SK-N-SH treated with all-trans-retinoic acid at 6 μM for 48 hours (cell line): ENCODE measurements at regions not wholly inside any gene's neighbourhood (a gene's known extent, or its start where the extent isn't known, plus 50 kb on each side); places are given as distances from the start of the nearest gene placed in this dataset.

Source experiments
- ATAC-seq: fragments of 200-7000 bp; cut with Tn5 transposase; 3 replicates; pipeline ENCODE4 v1.9.1; 2020; ENCODE audit warnings: mild to moderate bottlenecking, moderate library complexity
- BACH2 ChIP-seq: fragments of 250-450 bp; sonication (Bioruptor Pico); IDR thresholded peaks from 2 replicates; pipeline ENCODE4 v1.9.0; 2021; ENCODE audit warnings: mild to moderate bottlenecking, borderline replicate concordance
- CSDC2 ChIP-seq: fragments of 250-450 bp; sonication (Bioruptor Pico); IDR thresholded peaks from 2 replicates; pipeline ENCODE4 v1.5.0; 2020; ENCODE audit warnings: mild to moderate bottlenecking, moderate library complexity
- ESRRG ChIP-seq: fragments of 250-450 bp; sonication (Bioruptor Pico); IDR thresholded peaks from 2 replicates; pipeline ENCODE4 v1.6.1; 2021; ENCODE audit warnings: mild to moderate bottlenecking
- GLIS3 ChIP-seq: fragments of 250-450 bp; sonication (Bioruptor Pico); IDR thresholded peaks from 2 replicates; pipeline ENCODE4 v1.5.0; 2020; ENCODE audit warnings: mild to moderate bottlenecking, moderate library complexity
- ISL1 ChIP-seq: fragments of 250-450 bp; sonication (Bioruptor Pico); IDR thresholded peaks from 2 replicates; pipeline ENCODE4 v2.1.2; 2022; ENCODE audit warnings: mild to moderate bottlenecking, moderate library complexity
- PPARA ChIP-seq: fragments of 250-450 bp; sonication (Bioruptor Pico); IDR thresholded peaks from 2 replicates; pipeline ENCODE4 v1.5.0; 2020; ENCODE audit warnings: mild to moderate bottlenecking, borderline replicate concordance
- RARB ChIP-seq: fragments of 250-450 bp; sonication (Bioruptor Pico); IDR thresholded peaks from 2 replicates; pipeline ENCODE4 v1.8.0; 2021; ENCODE audit warnings: mild to moderate bottlenecking, moderate library complexity
- SNAI2 ChIP-seq: fragments of 250-450 bp; sonication (Bioruptor Pico); IDR thresholded peaks from 2 replicates; pipeline ENCODE4 v1.5.0; 2020; ENCODE audit warnings: mild to moderate bottlenecking, moderate library complexity
- TCF4 ChIP-seq: fragments of 250-450 bp; sonication (Bioruptor Pico); IDR thresholded peaks from 2 replicates; pipeline ENCODE4 v1.8.0; 2021; ENCODE audit warnings: mild to moderate bottlenecking, moderate library complexity, borderline replicate concordance
- TOX ChIP-seq: fragments of 250-450 bp; sonication (Bioruptor Pico); IDR thresholded peaks from 2 replicates; pipeline ENCODE4 v1.8.0; 2021; ENCODE audit warnings: mild to moderate bottlenecking, moderate library complexity, borderline replicate concordance
- ZC3H10 ChIP-seq: fragments of 250-450 bp; sonication (Bioruptor Pico); IDR thresholded peaks from 2 replicates; pipeline ENCODE4 v1.5.1; 2021; ENCODE audit warnings: mild to moderate bottlenecking, moderate library complexity
- ZFP3 ChIP-seq: fragments of 250-450 bp; sonication (Bioruptor Pico); IDR thresholded peaks from 2 replicates; pipeline ENCODE4 v1.5.0; 2020; ENCODE audit warnings: mild to moderate bottlenecking, moderate library complexity
- ZFP30 ChIP-seq: fragments of 450-650 bp; formaldehyde crosslinking; IDR thresholded peaks from 2 replicates; pipeline ENCODE4 v1.5.0; 2022; ENCODE audit warnings: mild to moderate bottlenecking, moderate library complexity
- ZNF565 ChIP-seq: fragments of 450-650 bp; formaldehyde crosslinking; conservative IDR thresholded peaks from 2 replicates; pipeline ENCODE4 v1.5.0; 2020; ENCODE audit warnings: low read depth, mild to moderate bottlenecking, moderate library complexity
- ZNF70 ChIP-seq: fragments of 450-650 bp; formaldehyde crosslinking; IDR thresholded peaks from 2 replicates; pipeline ENCODE4 v1.5.0; 2020; ENCODE audit warnings: mild to moderate bottlenecking, moderate library complexity
- ZNF8 ChIP-seq: fragments of 450-650 bp; formaldehyde crosslinking; IDR thresholded peaks from 2 replicates; pipeline ENCODE4 v1.5.0; 2020; ENCODE audit warnings: mild to moderate bottlenecking, moderate library complexity
- TF ChIP-seq, protein P1 (sequence below): fragments of 250-450 bp; sonication (Bioruptor Pico); IDR thresholded peaks from 2 replicates; pipeline ENCODE4 v1.5.1; 2021; ENCODE audit warnings: mild to moderate bottlenecking, moderate library complexity
- TF ChIP-seq, protein P2 (sequence below): fragments of 250-450 bp; sonication (Bioruptor Pico); IDR thresholded peaks from 2 replicates; pipeline ENCODE4 v1.8.0; 2020; ENCODE audit warnings: mild to moderate bottlenecking, moderate library complexity, borderline replicate concordance
- TF ChIP-seq, protein P3 (sequence below): fragments of 250-450 bp; sonication (Bioruptor Pico); IDR thresholded peaks from 2 replicates; pipeline ENCODE4 v1.5.1; 2020; ENCODE audit warnings: low read depth, mild to moderate bottlenecking, moderate library complexity
- TF ChIP-seq, protein P4 (sequence below): fragments of 250-450 bp; sonication (Bioruptor Pico); IDR thresholded peaks from 2 replicates; pipeline ENCODE4 v1.8.0; 2021; ENCODE audit warnings: low read depth, mild to moderate bottlenecking, moderate library complexity, borderline replicate concordance
- TF ChIP-seq, protein P5 (sequence below): fragments of 250-450 bp; sonication (Bioruptor Pico); IDR thresholded peaks from 2 replicates; pipeline ENCODE4 v1.5.0; 2020; ENCODE audit warnings: mild to moderate bottlenecking, moderate library complexity

DNA sequence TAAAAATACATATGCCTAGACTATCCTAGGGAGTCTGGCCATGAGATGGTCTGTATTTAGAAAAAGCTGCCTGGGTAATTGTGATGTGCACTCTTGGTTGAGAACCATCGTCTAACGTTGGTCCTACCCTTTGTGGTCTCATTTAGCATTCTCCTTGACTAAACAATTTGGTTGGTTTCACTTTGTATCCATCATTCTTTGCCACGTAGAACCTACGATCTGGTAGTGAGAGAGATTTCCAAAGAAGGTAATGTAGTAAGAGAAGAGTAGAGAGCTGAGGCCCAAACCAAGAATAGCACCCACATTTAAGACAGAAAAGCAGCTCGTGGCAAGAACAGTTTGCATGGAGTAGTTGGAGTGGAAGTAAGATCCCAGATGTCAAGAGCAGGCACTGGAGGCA, 219.8 kb downstream of the TMEM200A start:
- no peak for ATAC-seq

DNA sequence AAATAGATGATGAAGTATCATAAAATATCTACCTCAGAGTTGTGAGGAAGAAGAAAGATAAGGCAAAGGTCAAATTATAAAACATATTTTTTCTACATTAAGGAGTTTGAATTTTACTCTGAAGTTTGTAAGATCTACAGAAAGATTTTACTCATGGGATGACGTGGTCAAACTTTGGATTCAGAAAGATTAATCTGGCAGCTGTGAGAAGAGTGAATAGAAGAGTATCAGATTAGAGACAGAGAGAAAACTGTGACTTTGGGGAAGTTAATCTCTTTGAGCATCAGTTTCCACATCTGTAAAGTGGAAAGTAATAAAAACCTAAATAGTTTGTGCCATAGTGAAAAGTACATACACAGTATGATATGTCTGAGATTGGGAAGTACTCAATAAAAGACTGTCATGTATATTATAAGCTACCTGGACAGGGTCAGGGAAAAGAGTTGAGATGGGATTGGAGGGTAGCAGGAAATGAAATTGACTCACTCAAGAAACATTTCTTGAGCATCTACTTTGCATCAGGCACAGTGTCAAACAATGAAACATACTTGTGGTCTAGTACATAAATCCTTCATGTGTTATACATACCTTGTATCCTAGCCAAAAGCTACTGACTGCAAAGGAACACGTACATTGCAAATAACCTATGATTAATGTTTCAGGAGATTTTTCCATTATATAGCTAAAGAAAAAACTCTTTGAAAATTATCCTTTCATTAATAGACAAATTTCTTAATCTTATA, 222.1 kb downstream of the TMEM200A start:
- TF ChIP-seq ZNF8 (CRISPR knock-in tag) (no peak), SNAI2 (CRISPR knock-in tag) (no peak), BACH2 (no peak), ZC3H10 (no peak), PPARA (CRISPR knock-in tag) (no peak), RARB (CRISPR knock-in tag) (no peak), CSDC2 (CRISPR knock-in tag) (no peak), TCF4 (CRISPR knock-in tag) (no peak), TOX (no peak), ZFP3 (no peak), ZNF70 (no peak), ISL1 (CRISPR knock-in tag) (no peak), ESRRG (CRISPR knock-in tag) (no peak), ZNF565 (CRISPR knock-in tag) (no peak), ZFP30 (no peak), GLIS3 (CRISPR knock-in tag) (no peak)
- TF ChIP-seq, protein P1, sequence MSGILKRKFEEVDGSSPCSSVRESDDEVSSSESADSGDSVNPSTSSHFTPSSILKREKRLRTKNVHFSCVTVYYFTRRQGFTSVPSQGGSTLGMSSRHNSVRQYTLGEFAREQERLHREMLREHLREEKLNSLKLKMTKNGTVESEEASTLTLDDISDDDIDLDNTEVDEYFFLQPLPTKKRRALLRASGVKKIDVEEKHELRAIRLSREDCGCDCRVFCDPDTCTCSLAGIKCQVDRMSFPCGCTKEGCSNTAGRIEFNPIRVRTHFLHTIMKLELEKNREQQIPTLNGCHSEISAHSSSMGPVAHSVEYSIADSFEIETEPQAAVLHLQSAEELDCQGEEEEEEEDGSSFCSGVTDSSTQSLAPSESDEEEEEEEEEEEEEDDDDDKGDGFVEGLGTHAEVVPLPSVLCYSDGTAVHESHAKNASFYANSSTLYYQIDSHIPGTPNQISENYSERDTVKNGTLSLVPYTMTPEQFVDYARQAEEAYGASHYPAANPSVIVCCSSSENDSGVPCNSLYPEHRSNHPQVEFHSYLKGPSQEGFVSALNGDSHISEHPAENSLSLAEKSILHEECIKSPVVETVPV (CRISPR knock-in tag) = no peak
- TF ChIP-seq, protein P2, sequence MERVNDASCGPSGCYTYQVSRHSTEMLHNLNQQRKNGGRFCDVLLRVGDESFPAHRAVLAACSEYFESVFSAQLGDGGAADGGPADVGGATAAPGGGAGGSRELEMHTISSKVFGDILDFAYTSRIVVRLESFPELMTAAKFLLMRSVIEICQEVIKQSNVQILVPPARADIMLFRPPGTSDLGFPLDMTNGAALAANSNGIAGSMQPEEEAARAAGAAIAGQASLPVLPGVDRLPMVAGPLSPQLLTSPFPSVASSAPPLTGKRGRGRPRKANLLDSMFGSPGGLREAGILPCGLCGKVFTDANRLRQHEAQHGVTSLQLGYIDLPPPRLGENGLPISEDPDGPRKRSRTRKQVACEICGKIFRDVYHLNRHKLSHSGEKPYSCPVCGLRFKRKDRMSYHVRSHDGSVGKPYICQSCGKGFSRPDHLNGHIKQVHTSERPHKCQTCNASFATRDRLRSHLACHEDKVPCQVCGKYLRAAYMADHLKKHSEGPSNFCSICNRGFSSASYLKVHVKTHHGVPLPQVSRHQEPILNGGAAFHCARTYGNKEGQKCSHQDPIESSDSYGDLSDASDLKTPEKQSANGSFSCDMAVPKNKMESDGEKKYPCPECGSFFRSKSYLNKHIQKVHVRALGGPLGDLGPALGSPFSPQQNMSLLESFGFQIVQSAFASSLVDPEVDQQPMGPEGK (CRISPR knock-in tag) = no peak
- TF ChIP-seq, protein P3, sequence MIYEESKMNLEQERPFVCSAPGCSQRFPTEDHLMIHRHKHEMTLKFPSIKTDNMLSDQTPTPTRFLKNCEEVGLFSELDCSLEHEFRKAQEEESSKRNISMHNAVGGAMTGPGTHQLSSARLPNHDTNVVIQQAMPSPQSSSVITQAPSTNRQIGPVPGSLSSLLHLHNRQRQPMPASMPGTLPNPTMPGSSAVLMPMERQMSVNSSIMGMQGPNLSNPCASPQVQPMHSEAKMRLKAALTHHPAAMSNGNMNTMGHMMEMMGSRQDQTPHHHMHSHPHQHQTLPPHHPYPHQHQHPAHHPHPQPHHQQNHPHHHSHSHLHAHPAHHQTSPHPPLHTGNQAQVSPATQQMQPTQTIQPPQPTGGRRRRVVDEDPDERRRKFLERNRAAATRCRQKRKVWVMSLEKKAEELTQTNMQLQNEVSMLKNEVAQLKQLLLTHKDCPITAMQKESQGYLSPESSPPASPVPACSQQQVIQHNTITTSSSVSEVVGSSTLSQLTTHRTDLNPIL (CRISPR knock-in tag) = no peak
- TF ChIP-seq, protein P4, sequence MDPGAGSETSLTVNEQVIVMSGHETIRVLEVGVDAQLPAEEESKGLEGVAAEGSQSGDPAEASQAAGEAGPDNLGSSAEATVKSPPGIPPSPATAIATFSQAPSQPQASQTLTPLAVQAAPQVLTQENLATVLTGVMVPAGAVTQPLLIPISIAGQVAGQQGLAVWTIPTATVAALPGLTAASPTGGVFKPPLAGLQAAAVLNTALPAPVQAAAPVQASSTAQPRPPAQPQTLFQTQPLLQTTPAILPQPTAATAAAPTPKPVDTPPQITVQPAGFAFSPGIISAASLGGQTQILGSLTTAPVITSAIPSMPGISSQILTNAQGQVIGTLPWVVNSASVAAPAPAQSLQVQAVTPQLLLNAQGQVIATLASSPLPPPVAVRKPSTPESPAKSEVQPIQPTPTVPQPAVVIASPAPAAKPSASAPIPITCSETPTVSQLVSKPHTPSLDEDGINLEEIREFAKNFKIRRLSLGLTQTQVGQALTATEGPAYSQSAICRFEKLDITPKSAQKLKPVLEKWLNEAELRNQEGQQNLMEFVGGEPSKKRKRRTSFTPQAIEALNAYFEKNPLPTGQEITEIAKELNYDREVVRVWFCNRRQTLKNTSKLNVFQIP (CRISPR knock-in tag) = no peak
- peak; percentile 34; the same call in 1 of the 3 replicates for ATAC-seq

More for the DNA sequence above, 219.8 kb downstream of the TMEM200A start:
- TF ChIP-seq, protein P5, sequence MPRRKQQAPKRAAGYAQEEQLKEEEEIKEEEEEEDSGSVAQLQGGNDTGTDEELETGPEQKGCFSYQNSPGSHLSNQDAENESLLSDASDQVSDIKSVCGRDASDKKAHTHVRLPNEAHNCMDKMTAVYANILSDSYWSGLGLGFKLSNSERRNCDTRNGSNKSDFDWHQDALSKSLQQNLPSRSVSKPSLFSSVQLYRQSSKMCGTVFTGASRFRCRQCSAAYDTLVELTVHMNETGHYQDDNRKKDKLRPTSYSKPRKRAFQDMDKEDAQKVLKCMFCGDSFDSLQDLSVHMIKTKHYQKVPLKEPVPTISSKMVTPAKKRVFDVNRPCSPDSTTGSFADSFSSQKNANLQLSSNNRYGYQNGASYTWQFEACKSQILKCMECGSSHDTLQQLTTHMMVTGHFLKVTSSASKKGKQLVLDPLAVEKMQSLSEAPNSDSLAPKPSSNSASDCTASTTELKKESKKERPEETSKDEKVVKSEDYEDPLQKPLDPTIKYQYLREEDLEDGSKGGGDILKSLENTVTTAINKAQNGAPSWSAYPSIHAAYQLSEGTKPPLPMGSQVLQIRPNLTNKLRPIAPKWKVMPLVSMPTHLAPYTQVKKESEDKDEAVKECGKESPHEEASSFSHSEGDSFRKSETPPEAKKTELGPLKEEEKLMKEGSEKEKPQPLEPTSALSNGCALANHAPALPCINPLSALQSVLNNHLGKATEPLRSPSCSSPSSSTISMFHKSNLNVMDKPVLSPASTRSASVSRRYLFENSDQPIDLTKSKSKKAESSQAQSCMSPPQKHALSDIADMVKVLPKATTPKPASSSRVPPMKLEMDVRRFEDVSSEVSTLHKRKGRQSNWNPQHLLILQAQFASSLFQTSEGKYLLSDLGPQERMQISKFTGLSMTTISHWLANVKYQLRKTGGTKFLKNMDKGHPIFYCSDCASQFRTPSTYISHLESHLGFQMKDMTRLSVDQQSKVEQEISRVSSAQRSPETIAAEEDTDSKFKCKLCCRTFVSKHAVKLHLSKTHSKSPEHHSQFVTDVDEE = no peak
- no peak for TF ChIP-seq ESRRG (CRISPR knock-in tag)

DNA sequence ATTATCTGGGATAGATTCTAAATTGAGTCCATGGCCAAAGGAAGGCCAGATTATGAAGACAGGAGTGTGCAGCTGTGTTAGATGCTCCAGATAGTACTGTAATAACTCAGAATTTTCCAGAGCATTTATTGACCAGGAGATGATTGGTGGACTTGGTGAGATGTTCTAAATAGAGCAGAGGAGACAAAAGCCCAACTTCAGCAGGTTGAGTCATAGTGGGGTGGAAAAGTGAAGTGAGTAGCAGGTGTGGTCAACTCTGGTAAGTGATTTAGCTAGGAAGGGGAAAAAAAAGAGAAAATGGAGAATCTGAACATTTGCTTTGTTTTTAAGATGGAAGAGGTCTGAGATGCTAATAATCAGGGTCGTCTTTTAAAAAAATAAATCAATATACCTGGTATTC, 227.4 kb downstream of the TMEM200A start:
- no peak for ATAC-seq
- TF ChIP-seq, protein P5 = no peak
- TF ChIP-seq, protein P1 (CRISPR knock-in tag) = no peak
- TF ChIP-seq, all 23 proteins: peak for 0
